CD14-positive monocyte (primary cell): ENCODE measurements at regions not wholly inside any gene's neighbourhood (a gene's known extent, or its start where the extent isn't known, plus 50 kb on each side); places are given as distances from the start of the nearest gene placed in this dataset.
"Not testable (repeated sequence)": the region's sequence is repeated elsewhere in the genome, so short reads cannot be mapped to it uniquely, and the experiment has no call there.

Experiments
- DNase-seq, 3 donors: peaks; one replicate each; pipeline ENCODE4 v3.0.0-alpha.2; 2011 to 2022
- H2AFZ ChIP-seq: 2 replicates; pipeline ENCODE4 v1.6.0; 2012; ENCODE audit warnings: mild to moderate bottlenecking, low read depth, low read length, inconsistent platforms; ENCODE audit not compliant: insufficient read depth, poor library complexity, severe bottlenecking
- H3K27ac ChIP-seq, 2 donors: 1 replicate in 1 of 2; 2 replicates in 1 of 2; pipeline ENCODE4 v1.5.1; 2012 to 2013; ENCODE audit warnings: low read length in 2 of 2, control low read depth in 1 of 2, inconsistent platforms in 1 of 2, low read depth in 1 of 2, mild to moderate bottlenecking in 1 of 2
- H3K27me3 ChIP-seq, 2 donors: one replicate each; pipeline versions ENCODE4 v1.6.0 to v1.6.1; 2011 to 2013; ENCODE audit warnings: low read length in 2 of 2; ENCODE audit not compliant: control insufficient read depth in 2 of 2, insufficient read depth in 2 of 2
- H3K36me3 ChIP-seq, 2 donors: replicated peaks in 1 of 2; 1 replicate in 1 of 2; 2 replicates in 1 of 2; pipeline versions ENCODE4 v1.5.1 to v1.6.1; 2012 to 2013; ENCODE audit warnings: low read length in 2 of 2, control low read depth in 1 of 2, inconsistent platforms in 1 of 2, mild to moderate bottlenecking in 1 of 2; ENCODE audit not compliant: insufficient read depth in 2 of 2, control insufficient read depth in 1 of 2
- H3K4me1 ChIP-seq, 2 donors: 1 replicate in 1 of 2; 2 replicates in 1 of 2; pipeline versions ENCODE4 v1.5.1 to v1.6.1; 2012 to 2013; ENCODE audit warnings: low read length in 2 of 2, control low read depth in 1 of 2, inconsistent platforms in 1 of 2, mild to moderate bottlenecking in 1 of 2, moderate library complexity in 1 of 2; ENCODE audit not compliant: insufficient read depth in 2 of 2, control insufficient read depth in 1 of 2
- H3K4me2 ChIP-seq: replicated peaks from 2 replicates; pipeline ENCODE3; 2012; ENCODE audit warnings: low read length, moderate library complexity, mild to moderate bottlenecking; ENCODE audit not compliant: poor library complexity, severe bottlenecking; ENCODE audit errors: extremely low read depth
- H3K4me3 ChIP-seq, 3 experiments: fragments of 200-600 bp in 1 of 3; sonication (generic) in 1 of 3; replicated peaks in 1 of 3; 1 replicate in 2 of 3; 2 replicates in 1 of 3; pipeline ENCODE4 v1.5.1; 2011 to 2013; ENCODE audit warnings: low read length in 3 of 3, mild to moderate bottlenecking in 3 of 3, control low read depth in 2 of 3, low read depth in 2 of 3, inconsistent platforms in 1 of 3, moderate library complexity in 1 of 3
- H3K79me2 ChIP-seq: 2 replicates; pipeline ENCODE4 v1.6.0; 2012; ENCODE audit warnings: mild to moderate bottlenecking, control low read depth, inconsistent platforms, low read length, moderate library complexity; ENCODE audit not compliant: insufficient read depth
- H3K9ac ChIP-seq: 2 replicates; pipeline ENCODE4 v1.6.0; 2017; ENCODE audit warnings: low read length, mild to moderate bottlenecking; ENCODE audit not compliant: insufficient read depth, poor library complexity, severe bottlenecking
- H3K9me3 ChIP-seq, 2 donors: replicated peaks in 1 of 2; 1 replicate in 1 of 2; 2 replicates in 1 of 2; pipeline versions ENCODE4 v1.5.1 to v1.6.1; 2012 to 2013; ENCODE audit warnings: low read length in 2 of 2, control low read depth in 1 of 2; ENCODE audit not compliant: control insufficient read depth in 1 of 2, insufficient read depth in 1 of 2
- H4K20me1 ChIP-seq: 2 replicates; pipeline ENCODE4 v1.6.0; 2012; ENCODE audit warnings: mild to moderate bottlenecking, low read length, control low read depth, moderate library complexity; ENCODE audit not compliant: insufficient read depth
- H3K27ac Mint-ChIP-seq, 7 donors: one replicate each; pipeline ENCODE4 v1.8.0; 2020; ENCODE audit warnings: mild to moderate bottlenecking in 7 of 7, mixed read lengths in 7 of 7, moderate library complexity in 6 of 7, inconsistent platforms in 2 of 7
- H3K27me3 Mint-ChIP-seq, 3 donors: one replicate each; pipeline ENCODE4 v1.8.0; 2021 to 2022; ENCODE audit warnings: low read depth in 3 of 3, mild to moderate bottlenecking in 3 of 3, mixed read lengths in 3 of 3, moderate library complexity in 3 of 3, inconsistent platforms in 1 of 3
- H3K36me3 Mint-ChIP-seq, 2 donors: one replicate each; pipeline ENCODE4 v1.8.0; 2020; ENCODE audit warnings: mixed read lengths in 2 of 2, inconsistent platforms in 1 of 2, mild to moderate bottlenecking in 1 of 2
- H3K4me1 Mint-ChIP-seq: one replicate; pipeline ENCODE4 v1.8.0; 2020; ENCODE audit warnings: mild to moderate bottlenecking, mixed read lengths
- H3K4me3 Mint-ChIP-seq, 2 donors: one replicate each; pipeline ENCODE4 v1.8.0; 2020; ENCODE audit warnings: mild to moderate bottlenecking in 2 of 2, mixed read lengths in 2 of 2, moderate library complexity in 1 of 2
- H3K9me3 Mint-ChIP-seq, 7 donors: one replicate each; pipeline ENCODE4 v1.8.0; 2020 to 2022; ENCODE audit warnings: mixed read lengths in 7 of 7, mild to moderate bottlenecking in 6 of 7, moderate library complexity in 6 of 7, inconsistent platforms in 2 of 7
- CTCF ChIP-seq: fragments of 200-600 bp; IDR thresholded peaks from one replicate; pipeline ENCODE4 v1.8.0; 2022; ENCODE audit warnings: antibody characterized with exemption, mild to moderate bottlenecking
- WGBS: methylation state at CpG from one replicate; pipeline ENCODE4 v1.1.5; 2013; ENCODE audit warnings: missing lambda C conversion rate; ENCODE audit not compliant: insufficient coverage; 5-methylcytosine and 5-hydroxymethylcytosine counted together
- intact Hi-C, 2 donors: fragments of 100-400 bp; cut with micrococcal nuclease; formaldehyde crosslinking; loops; one replicate each; pipeline versions ENCODE4 v1.15.0 to v1.15.1; 2023

DNA sequence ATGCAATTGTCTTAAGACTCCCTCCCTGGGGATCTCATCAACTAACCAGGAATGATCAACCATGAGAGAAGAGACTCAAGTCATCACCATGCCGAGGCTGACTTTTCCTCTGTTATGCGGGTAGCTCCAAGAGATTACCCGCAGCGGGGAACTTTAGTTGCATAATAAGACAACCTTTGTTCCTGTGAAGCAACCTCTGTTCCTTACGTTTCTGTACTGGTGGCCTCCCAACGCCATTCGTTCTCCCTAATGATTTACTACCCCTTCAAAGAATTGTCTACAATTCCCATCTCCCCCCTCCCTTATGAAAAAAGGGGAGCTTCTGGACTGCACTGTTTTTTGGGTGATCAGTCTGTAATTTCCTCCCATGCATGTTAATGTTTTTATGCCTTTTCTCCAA lies 66.1 kb upstream of the LRPPRC start:
- intact Hi-C loops, result no loop called here
- H3K4me1 ChIP-seq, result no peaks in the 10 kb centered on the region
- H4K20me1 ChIP-seq, result no peaks in the 10 kb centered on the region
- no peak overlapping the region for H3K4me3 Mint-ChIP-seq
- H3K4me1 Mint-ChIP-seq, result no peaks in the 10 kb centered on the region
- peaks cover 0 to 13% (median 3%) of the 10 kb centered on the region in 7 donors for H3K9me3 Mint-ChIP-seq
- no peaks in the 10 kb centered on the region for H3K79me2 ChIP-seq
- H3K36me3 Mint-ChIP-seq, result no peaks in the 10 kb centered on the region
- H3K27ac Mint-ChIP-seq, result no peak overlapping the region
- no peak overlapping the region for H3K9ac ChIP-seq
- H3K9me3 ChIP-seq, result no peaks in the 10 kb centered on the region
- H3K4me3 ChIP-seq, result no peak overlapping the region
- H3K27me3 ChIP-seq, result no peaks in the 10 kb centered on the region
- peaks cover 0 to 15% (median 7%) of the 10 kb centered on the region in 3 donors for H3K27me3 Mint-ChIP-seq
- H3K27ac ChIP-seq, result no peak overlapping the region
- no peak for TF ChIP-seq CTCF
- no peaks in the 10 kb centered on the region for H3K36me3 ChIP-seq
- H3K4me2 ChIP-seq, result no peak overlapping the region
- 71% methylated on average over 4 of the region's 7 CpGs for WGBS
- DNase-seq, result no peak
- H2AFZ ChIP-seq, result no peak overlapping the region

DNA sequence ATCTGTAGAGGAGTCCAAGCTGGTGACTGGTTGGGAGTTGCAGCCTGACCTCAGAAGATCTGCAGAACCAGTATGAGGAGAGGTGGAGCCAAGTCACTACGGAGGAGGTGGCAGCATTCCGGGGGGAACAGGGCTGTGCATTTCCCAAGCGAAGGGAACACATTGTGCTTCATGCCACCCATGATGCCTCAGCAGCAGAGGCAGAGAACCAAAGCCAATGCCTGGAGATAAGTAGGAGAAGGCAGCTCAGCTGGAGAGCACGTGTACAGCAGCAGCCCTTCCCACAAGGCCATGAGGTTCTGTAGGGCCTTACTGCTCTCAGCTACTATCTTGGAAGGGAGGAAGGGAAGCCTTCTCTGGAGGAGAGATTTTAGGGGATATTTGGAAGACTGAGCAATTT lies 67.2 kb upstream of the LRPPRC start:
- Mint-ChIP-seq H3K9me3 (peaks cover 4 to 19% (median 9%) of the 10 kb centered on the region in 7 donors), H3K4me1 (no peaks in the 10 kb centered on the region), H3K27ac (no peak overlapping the region), H3K36me3 (no peaks in the 10 kb centered on the region), H3K27me3 (peaks cover 0 to 11% (median 7%) of the 10 kb centered on the region in 3 donors), H3K4me3 (no peak overlapping the region)
- H2AFZ ChIP-seq, result no peak overlapping the region
- H3K9ac ChIP-seq, result no peak overlapping the region
- no peaks in the 10 kb centered on the region for H3K9me3 ChIP-seq
- WGBS, result 97% methylated on average over 4 of the region's 4 CpGs
- no peaks in the 10 kb centered on the region for H3K36me3 ChIP-seq
- DNase-seq, result no peak
- no peaks in the 10 kb centered on the region for H3K27me3 ChIP-seq
- H3K79me2 ChIP-seq, result no peaks in the 10 kb centered on the region
- no peak overlapping the region for H3K27ac ChIP-seq
- intact Hi-C loops, result no loop called here
- no peaks in the 10 kb centered on the region for H3K4me1 ChIP-seq
- H4K20me1 ChIP-seq, result no peaks in the 10 kb centered on the region
- TF ChIP-seq CTCF, result no peak
- no peak overlapping the region for H3K4me3 ChIP-seq
- H3K4me2 ChIP-seq, result no peak overlapping the region

DNA sequence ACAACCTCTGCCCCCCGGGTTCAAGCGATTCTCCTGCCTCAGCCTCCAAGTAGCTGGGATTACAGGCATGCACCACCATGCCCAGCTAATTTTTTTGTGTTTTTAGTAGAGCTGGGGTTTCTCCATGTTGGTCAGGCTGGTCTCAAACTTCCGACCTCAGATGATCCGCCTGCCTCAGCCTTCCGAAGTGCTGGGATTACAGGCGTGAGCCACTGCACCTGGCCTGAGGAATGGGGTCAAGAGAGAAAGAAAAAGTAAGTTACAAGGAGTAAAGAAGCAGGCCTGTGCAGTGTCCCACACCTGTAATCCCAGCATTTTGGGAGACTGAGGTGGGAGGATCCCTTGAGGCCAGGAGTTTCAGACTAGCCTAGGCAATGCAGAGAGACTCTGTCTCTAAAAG lies 68.5 kb upstream of the LRPPRC start:
- H3K4me1 ChIP-seq, H3K36me3 ChIP-seq, DNase-seq, H3K4me3 Mint-ChIP-seq, H3K9ac ChIP-seq, H3K9me3 ChIP-seq, H3K36me3 Mint-ChIP-seq, H4K20me1 ChIP-seq, H3K79me2 ChIP-seq, intact Hi-C loops, H3K4me3 ChIP-seq, H3K27ac Mint-ChIP-seq, H3K4me2 ChIP-seq, H2AFZ ChIP-seq, H3K27me3 ChIP-seq, H3K27ac ChIP-seq, H3K4me1 Mint-ChIP-seq: not testable (repeated sequence)
- WGBS, result no CpG with 5 or more reads among the region's 6 CpGs
- Mint-ChIP-seq H3K9me3 (peaks cover 9 to 22% (median 13%) of the 10 kb centered on the region in 7 donors), H3K27me3 (peaks cover 0 to 14% (median 7%) of the 10 kb centered on the region in 3 donors)
